ENCODE measurements at regions not wholly inside any gene's neighbourhood (a gene's known extent, or its start where the extent isn't known, plus 50 kb on each side); places are given as distances from the start of the nearest gene placed in this dataset.

GRCh38 chr18:40494603-40495002 is 1460.4 kb upstream of the PIK3C3 start:
- no peaks in the 10 kb centered on the region for H3K9me3 ChIP-seq (ENCODE audit: control insufficient read depth in 4 of 4, low read length in 3 of 4)
- DNase-seq (ENCODE audit: low spot score): no peak
- TF ChIP-seq FOXA2 (IDR thresholded peaks at IDR 0.05) (no peak), JUND (IDR thresholded peaks at IDR 0.05) (no peak), ATF3 (IDR thresholded peaks at IDR 0.05) (no peak), ZBTB33 (IDR thresholded peaks at IDR 0.05) (no peak), SP1 (IDR thresholded peaks at IDR 0.05) (no peak), EGR1 (IDR thresholded peaks at IDR 0.05; ENCODE audit: low read depth in 2 of 2) (no peak), HNF4A (conservative IDR thresholded peaks at IDR 0.05) (no peak), CTCF (IDR thresholded peaks at IDR 0.05; ENCODE audit: low read depth, low read length, missing input control) (no peak), RXRA (IDR thresholded peaks at IDR 0.05) (no peak), NR2F2 (IDR thresholded peaks at IDR 0.05) (no peak), HNF4G (IDR thresholded peaks at IDR 0.05) (no peak), GABPA (IDR thresholded peaks at IDR 0.05 in 1 of 2, conservative IDR thresholded peaks at IDR 0.05 in 1 of 2) (no peak), RAD21 (IDR thresholded peaks at IDR 0.05) (no peak)
- H3K9ac ChIP-seq (ENCODE audit: low read depth in 1 of 2, low read length in 2 of 2): no peak overlapping the region
- H3K27me3 ChIP-seq (ENCODE audit: control insufficient read depth in 4 of 4, insufficient read depth in 4 of 4, low read length in 3 of 4): peaks cover 0 to 3% (median 0%) of the 10 kb centered on the region in 4 donors
- H3K36me3 ChIP-seq (ENCODE audit: control insufficient read depth in 4 of 4, insufficient read depth in 3 of 4, low read depth in 1 of 4, low read length in 3 of 4): no peaks in the 10 kb centered on the region
- no peaks in the 10 kb centered on the region for H3K4me1 ChIP-seq (ENCODE audit: control insufficient read depth in 4 of 4, insufficient read depth in 4 of 4, low read length in 3 of 4)
- no peak overlapping the region for H3K27ac ChIP-seq (ENCODE audit: low read depth in 1 of 2, low read length in 2 of 2)
- 77% methylated on average over 2 of the region's 2 CpGs for WGBS
- H3K4me3 ChIP-seq (ENCODE audit: low read depth in 1 of 3, low read length in 3 of 3): no peak overlapping the region

- DNase-seq (ENCODE audit: low spot score): no peak
- Histone ChIP-seq H3K27me3 (ENCODE audit: control insufficient read depth in 4 of 4, insufficient read depth in 4 of 4, low read length in 3 of 4) (peaks cover 0 to 3% (median 0%) of the 10 kb centered on the region in 4 donors), H3K4me3 (ENCODE audit: low read depth in 1 of 3, low read length in 3 of 3) (no peak overlapping the region), H3K4me1 (ENCODE audit: control insufficient read depth in 4 of 4, insufficient read depth in 4 of 4, low read length in 3 of 4) (no peaks in the 10 kb centered on the region), H3K9me3 (ENCODE audit: control insufficient read depth in 4 of 4, low read length in 3 of 4) (no peaks in the 10 kb centered on the region), H3K27ac (ENCODE audit: low read depth in 1 of 2, low read length in 2 of 2) (no peak overlapping the region), H3K36me3 (ENCODE audit: control insufficient read depth in 4 of 4, insufficient read depth in 3 of 4, low read depth in 1 of 4, low read length in 3 of 4) (no peaks in the 10 kb centered on the region), H3K9ac (ENCODE audit: low read depth in 1 of 2, low read length in 2 of 2) (no peak overlapping the region)
- TF ChIP-seq HNF4A (conservative IDR thresholded peaks at IDR 0.05) (no peak), ZBTB33 (IDR thresholded peaks at IDR 0.05) (no peak), MAX (IDR thresholded peaks at IDR 0.05) (no peak), EGR1 (IDR thresholded peaks at IDR 0.05; ENCODE audit: low read depth in 2 of 2) (no peak), CTCF (IDR thresholded peaks at IDR 0.05; ENCODE audit: low read depth, low read length, missing input control) (no peak), SP1 (IDR thresholded peaks at IDR 0.05) (no peak), FOXA2 (IDR thresholded peaks at IDR 0.05) (no peak), HNF4G (IDR thresholded peaks at IDR 0.05) (no peak), RAD21 (IDR thresholded peaks at IDR 0.05) (no peak), JUND (IDR thresholded peaks at IDR 0.05) (no peak), REST (IDR thresholded peaks at IDR 0.05) (no peak), GABPA (IDR thresholded peaks at IDR 0.05 in 1 of 2, conservative IDR thresholded peaks at IDR 0.05 in 1 of 2) (no peak), YY1 (IDR thresholded peaks at IDR 0.05) (no peak), TAF1 (conservative IDR thresholded peaks at IDR 0.05) (no peak), ATF3 (IDR thresholded peaks at IDR 0.05) (no peak)
- WGBS: 73% methylated on average over 4 of the region's 4 CpGs
These were observed 1461.7 kb upstream of the PIK3C3 start for GRCh38 chr18:40493316-40493715.

All from liver (tissue), 8 donors.